ENCODE measurements at regions not wholly inside any gene's neighbourhood (a gene's known extent, or its start where the extent isn't known, plus 50 kb on each side); places are given as distances from the start of the nearest gene placed in this dataset.

- H3K27me3 ChIP-seq (ENCODE audit: control insufficient read depth, insufficient read depth, low read length, poor library complexity, severe bottlenecking), result no peaks in the 10 kb centered on the region
- peaks cover 2% of the 10 kb centered on the region for H3K27me3 Mint-ChIP-seq (ENCODE audit: insufficient read depth)
- H3K4me1 Mint-ChIP-seq, result no peaks in the 10 kb centered on the region
- no peak overlapping the region for H3K9ac ChIP-seq (ENCODE audit: extremely low read depth, low read length, poor library complexity, severe bottlenecking)
- H3K9me3 Mint-ChIP-seq, result peaks cover 3% of the 10 kb centered on the region
- H3K36me3 ChIP-seq (ENCODE audit: control insufficient read depth, insufficient read depth, low read length), result no peaks in the 10 kb centered on the region
- WGBS, 2 experiments (ENCODE audit: insufficient coverage in 1 of 2, insufficient read length in 1 of 2), result 70% methylated on average over 2 of the region's 2 CpGs; no CpG with 5 or more reads in 1 of the 2 experiments
- no peak for DNase-seq
- H3K36me3 Mint-ChIP-seq (ENCODE audit: low read depth), result no peaks in the 10 kb centered on the region
- H3K27ac Mint-ChIP-seq, result no peak overlapping the region
- H3K4me3 ChIP-seq (ENCODE audit: low read length), result no peak overlapping the region
- H3K4me3 Mint-ChIP-seq, result no peak overlapping the region
- TF ChIP-seq CTCF (conservative IDR thresholded peaks at IDR 0.05), result no peak
- H3K27ac ChIP-seq (ENCODE audit: low read depth, low read length), result no peak overlapping the region
- no peaks in the 10 kb centered on the region for H3K9me3 ChIP-seq (ENCODE audit: control insufficient read depth, low read length)
- H3K4me1 ChIP-seq (ENCODE audit: control insufficient read depth, insufficient read depth, low read length), result no peaks in the 10 kb centered on the region
Observed at GRCh38 chr20:54710341-54710740, 234.9 kb downstream of the DOK5 start.

GRCh38 chr20:54708229-54708628 is 232.8 kb downstream of the DOK5 start:
- H3K9me3 ChIP-seq (ENCODE audit: control insufficient read depth, low read length), result no peaks in the 10 kb centered on the region
- no peak overlapping the region for H3K4me3 Mint-ChIP-seq
- H3K9ac ChIP-seq (ENCODE audit: extremely low read depth, low read length, poor library complexity, severe bottlenecking), result no peak overlapping the region
- H3K27me3 ChIP-seq (ENCODE audit: control insufficient read depth, insufficient read depth, low read length, poor library complexity, severe bottlenecking), result no peaks in the 10 kb centered on the region
- H3K4me3 ChIP-seq (ENCODE audit: low read length), result no peak overlapping the region
- H3K9me3 Mint-ChIP-seq, result peaks cover 3% of the 10 kb centered on the region
- H3K4me1 ChIP-seq (ENCODE audit: control insufficient read depth, insufficient read depth, low read length), result no peaks in the 10 kb centered on the region
- H3K27ac ChIP-seq (ENCODE audit: low read depth, low read length), result no peak overlapping the region
- H3K36me3 ChIP-seq (ENCODE audit: control insufficient read depth, insufficient read depth, low read length), result no peaks in the 10 kb centered on the region
- DNase-seq, result no peak
- TF ChIP-seq CTCF (conservative IDR thresholded peaks at IDR 0.05), result no peak
- no peaks in the 10 kb centered on the region for H3K4me1 Mint-ChIP-seq
- peaks cover 2% of the 10 kb centered on the region for H3K27me3 Mint-ChIP-seq (ENCODE audit: insufficient read depth)
- H3K27ac Mint-ChIP-seq, result no peak overlapping the region
- H3K36me3 Mint-ChIP-seq (ENCODE audit: low read depth), result no peaks in the 10 kb centered on the region

GRCh38 chr20:54707801-54708200 is 232.4 kb downstream of the DOK5 start:
- no peak for TF ChIP-seq CTCF (conservative IDR thresholded peaks at IDR 0.05)
- H3K4me1 Mint-ChIP-seq, result no peaks in the 10 kb centered on the region
- Histone ChIP-seq H3K9ac (ENCODE audit: extremely low read depth, low read length, poor library complexity, severe bottlenecking) (no peak overlapping the region), H3K9me3 (ENCODE audit: control insufficient read depth, low read length) (no peaks in the 10 kb centered on the region), H3K27ac (ENCODE audit: low read depth, low read length) (no peak overlapping the region), H3K27me3 (ENCODE audit: control insufficient read depth, insufficient read depth, low read length, poor library complexity, severe bottlenecking) (no peaks in the 10 kb centered on the region), H3K4me3 (ENCODE audit: low read length) (no peak overlapping the region), H3K36me3 (ENCODE audit: control insufficient read depth, insufficient read depth, low read length) (no peaks in the 10 kb centered on the region), H3K4me1 (ENCODE audit: control insufficient read depth, insufficient read depth, low read length) (no peaks in the 10 kb centered on the region)
- H3K27ac Mint-ChIP-seq, result no peak overlapping the region
- peaks cover 2% of the 10 kb centered on the region for H3K27me3 Mint-ChIP-seq (ENCODE audit: insufficient read depth)
- no CpG with 5 or more reads among the region's 1 CpG for whole genome bisulfite sequencing, 2 experiments (ENCODE audit: insufficient coverage in 1 of 2, insufficient read length in 1 of 2)
- H3K4me3 Mint-ChIP-seq, result no peak overlapping the region
- H3K36me3 Mint-ChIP-seq (ENCODE audit: low read depth), result no peaks in the 10 kb centered on the region
- H3K9me3 Mint-ChIP-seq, result peaks cover 3% of the 10 kb centered on the region
- no peak for DNase-seq

Measured in endodermal cell (in vitro differentiated cells).